ENCODE measurements at regions not wholly inside any gene's neighbourhood (a gene's known extent, or its start where the extent isn't known, plus 50 kb on each side); places are given as distances from the start of the nearest gene placed in this dataset.

DNA sequence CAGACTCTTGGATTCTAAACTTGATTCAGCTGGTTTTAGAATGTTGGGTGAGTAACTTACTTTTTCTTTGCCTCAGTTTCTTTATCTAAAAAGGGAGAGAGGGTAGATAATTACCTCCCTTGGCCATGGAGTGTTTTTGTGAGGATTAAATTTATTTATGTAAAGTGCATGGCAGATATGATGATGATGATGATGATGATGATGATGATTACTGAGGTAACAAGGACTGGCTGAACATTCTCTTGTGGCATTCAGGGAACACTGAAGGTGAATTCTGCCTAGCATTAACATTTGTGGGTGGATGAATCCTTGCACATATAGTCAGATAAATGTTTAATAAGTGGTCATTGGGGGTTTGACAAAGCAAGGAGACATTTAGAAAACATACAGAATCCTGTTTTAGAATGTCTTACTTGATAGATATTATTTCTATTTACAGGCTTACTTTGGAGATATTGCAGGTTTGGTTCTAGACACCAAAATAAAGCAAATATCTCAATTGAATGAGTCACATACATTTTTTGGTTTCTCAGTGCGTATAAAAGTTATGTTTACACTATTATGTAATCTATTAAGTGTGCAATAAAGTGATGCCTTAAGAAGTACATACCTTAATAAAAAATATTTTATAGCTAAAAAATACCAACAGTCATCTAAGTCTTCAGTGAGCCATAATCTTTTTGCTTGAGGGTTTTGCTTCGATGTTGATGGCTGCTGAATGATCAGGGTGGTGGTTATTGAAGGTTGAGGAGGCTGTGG lies 123.2 kb downstream of the SNAPC1 start:
- Histone ChIP-seq H3K9me3 (ENCODE audit: control insufficient read depth, low read depth, low read length) (no peaks in the 10 kb centered on the region), H3K9ac (ENCODE audit: control insufficient read depth, extremely low read depth, insufficient read depth, low read length) (no peak overlapping the region), H3K4me2 (ENCODE audit: control insufficient read depth, extremely low read depth, insufficient read depth, low read depth, low read length) (no peak overlapping the region), H3K4me3 (ENCODE audit: control insufficient read depth in 2 of 3, extremely low read depth in 1 of 3, insufficient read depth in 2 of 3, low read depth in 1 of 3, low read length in 3 of 3) (no peak overlapping the region), H4K20me1 (ENCODE audit: control insufficient read depth, extremely low read depth, insufficient read depth, low read length) (no peaks in the 10 kb centered on the region), H2AFZ (ENCODE audit: control insufficient read depth, low read length) (no peak overlapping the region), H3K9me1 (ENCODE audit: control insufficient read depth, extremely low read depth, insufficient read depth, low read length) (no peaks in the 10 kb centered on the region), H3K36me3 (ENCODE audit: control insufficient read depth in 2 of 2, extremely low read depth in 1 of 2, insufficient read depth in 2 of 2, low read length in 2 of 2) (no peaks in the 10 kb centered on the region), H3K27me3 (ENCODE audit: control insufficient read depth, extremely low read depth, insufficient read depth, low read length) (no peaks in the 10 kb centered on the region), H3K79me2 (ENCODE audit: control insufficient read depth, insufficient read depth, low read length) (no peaks in the 10 kb centered on the region), H3K27ac (ENCODE audit: control insufficient read depth, insufficient read depth, low read length) (no peak overlapping the region), H3K4me1 (ENCODE audit: control insufficient read depth, extremely low read depth, insufficient read depth, low read length) (no peaks in the 10 kb centered on the region)
- FAIRE-seq: no peak
- TF ChIP-seq CTCF (optimal IDR thresholded peaks at IDR 0.05 in 1 of 3, IDR thresholded peaks at IDR 0.05 in 1 of 3, conservative IDR thresholded peaks at IDR 0.05 in 1 of 3; ENCODE audit: extremely low read depth in 1 of 3, insufficient read depth in 2 of 3, low read length in 3 of 3): no peak
- TF ChIP-seq EZH2 (IDR thresholded peaks at IDR 0.05; ENCODE audit: low read length): no peak
- no peak for DNase-seq (ENCODE audit: low read depth, low spot score)
- dilution Hi-C loops (cut with MboI; ENCODE audit: extremely low pct_ligation_motif_present, low sequenced_read_pairs): no loop called here

GRCh38 chr14:61887628-61888027 lies 125.4 kb downstream of the SNAPC1 start:
- no peak overlapping the region for H3K9ac ChIP-seq (ENCODE audit: control insufficient read depth, extremely low read depth, insufficient read depth, low read length)
- H3K27ac ChIP-seq (ENCODE audit: control insufficient read depth, insufficient read depth, low read length): no peak overlapping the region
- no peak overlapping the region for H3K4me3 ChIP-seq (ENCODE audit: control insufficient read depth in 2 of 3, extremely low read depth in 1 of 3, insufficient read depth in 2 of 3, low read depth in 1 of 3, low read length in 3 of 3)
- H3K9me3 ChIP-seq (ENCODE audit: control insufficient read depth, low read depth, low read length): no peaks in the 10 kb centered on the region
- no peaks in the 10 kb centered on the region for H3K9me1 ChIP-seq (ENCODE audit: control insufficient read depth, extremely low read depth, insufficient read depth, low read length)
- dilution Hi-C loops (cut with MboI; ENCODE audit: extremely low pct_ligation_motif_present, low sequenced_read_pairs): no loop called here
- no peak for FAIRE-seq
- no peak overlapping the region for H2AFZ ChIP-seq (ENCODE audit: control insufficient read depth, low read length)
- no peaks in the 10 kb centered on the region for H3K79me2 ChIP-seq (ENCODE audit: control insufficient read depth, insufficient read depth, low read length)
- H3K4me1 ChIP-seq (ENCODE audit: control insufficient read depth, extremely low read depth, insufficient read depth, low read length): peaks cover 3% of the 10 kb centered on the region
- TF ChIP-seq EZH2 (IDR thresholded peaks at IDR 0.05; ENCODE audit: low read length) (no peak), CTCF (optimal IDR thresholded peaks at IDR 0.05 in 1 of 3, IDR thresholded peaks at IDR 0.05 in 1 of 3, conservative IDR thresholded peaks at IDR 0.05 in 1 of 3; ENCODE audit: extremely low read depth in 1 of 3, insufficient read depth in 2 of 3, low read length in 3 of 3) (no peak)
- no peaks in the 10 kb centered on the region for H3K27me3 ChIP-seq (ENCODE audit: control insufficient read depth, extremely low read depth, insufficient read depth, low read length)
- H4K20me1 ChIP-seq (ENCODE audit: control insufficient read depth, extremely low read depth, insufficient read depth, low read length): no peaks in the 10 kb centered on the region
- H3K4me2 ChIP-seq (ENCODE audit: control insufficient read depth, extremely low read depth, insufficient read depth, low read depth, low read length): no peak overlapping the region
- DNase-seq (ENCODE audit: low read depth, low spot score): no peak
- H3K36me3 ChIP-seq (ENCODE audit: control insufficient read depth in 2 of 2, extremely low read depth in 1 of 2, insufficient read depth in 2 of 2, low read length in 2 of 2): no peaks in the 10 kb centered on the region

Measured in keratinocyte (primary cell).